SKM-1 (cell line): ENCODE measurements at regions not wholly inside any gene's neighbourhood (a gene's known extent, or its start where the extent isn't known, plus 50 kb on each side); places are given as distances from the start of the nearest gene placed in this dataset.
"Not testable (repeated sequence)": the region's sequence is repeated elsewhere in the genome, so short reads cannot be mapped to it uniquely, and the experiment has no call there.

Experiments used
- DNase-seq: peaks from one replicate; lab custom pipeline; 2025; ENCODE audit not compliant: unreplicated experiment; lab: John Stamatoyannopoulos, UW

- DNase-seq = no peak
These were observed 372.4 kb upstream of the RND3 start for GRCh38 chr2:150859877-150860276.

- no peak for DNase-seq
These were observed 371.7 kb upstream of the RND3 start for GRCh38 chr2:150859162-150859561.

GRCh38 chr2:150858382-150858781 is 370.9 kb upstream of the RND3 start:
- DNase-seq = no peak

DNA sequence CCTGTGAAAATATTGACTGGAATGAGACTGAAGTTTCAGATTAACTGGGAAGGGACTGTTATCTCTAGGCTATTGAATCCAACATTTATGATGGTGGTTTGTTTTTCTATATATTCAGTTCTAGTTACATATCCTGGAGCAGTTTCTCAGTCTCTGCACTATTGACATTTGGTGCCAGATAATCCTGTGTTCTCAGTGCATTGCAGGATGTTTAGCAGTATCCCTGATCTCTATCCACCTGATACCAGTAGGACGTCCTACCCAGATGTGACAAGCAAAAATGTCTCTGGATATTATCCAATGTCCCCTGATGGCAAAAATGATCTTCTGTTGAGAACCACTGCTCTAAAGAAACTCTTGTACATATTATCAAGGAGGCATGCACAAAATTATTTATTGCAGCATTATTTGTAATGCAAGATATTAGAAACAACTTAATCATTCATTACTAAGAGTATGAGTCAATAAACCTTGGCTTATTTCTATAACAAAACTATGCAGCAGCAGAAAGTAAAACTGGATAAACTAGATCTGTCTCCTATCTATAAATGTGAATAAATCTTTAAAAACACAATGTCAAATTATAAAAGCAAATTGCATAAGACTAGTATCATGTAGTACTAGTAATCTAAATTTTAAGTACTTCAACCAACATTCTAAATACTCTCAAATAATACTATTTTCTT is 369.3 kb upstream of the RND3 start:
- DNase-seq = no peak

DNA sequence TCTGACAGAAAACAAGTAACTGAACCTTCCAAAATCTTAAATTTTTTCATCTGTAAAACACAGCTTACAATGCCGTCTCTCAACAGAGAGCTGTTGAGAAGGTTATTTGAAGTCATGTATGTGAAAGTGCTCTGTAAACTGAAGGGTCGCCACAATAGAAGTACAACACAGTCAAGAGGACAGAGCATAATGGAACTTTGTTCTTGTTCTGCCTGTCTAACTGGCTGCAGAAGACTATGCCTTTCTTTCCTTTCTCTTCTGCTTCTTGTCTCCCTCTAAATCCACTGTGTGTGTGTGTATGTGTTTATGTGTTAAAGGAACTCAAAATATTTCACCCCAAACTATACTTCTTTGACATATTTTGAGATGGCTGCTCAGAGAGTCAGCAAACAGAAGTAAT is 365.8 kb upstream of the RND3 start:
- DNase-seq = no peak

GRCh38 chr2:150850641-150851040 is 363.2 kb upstream of the RND3 start:
- DNase-seq = no peak

DNA sequence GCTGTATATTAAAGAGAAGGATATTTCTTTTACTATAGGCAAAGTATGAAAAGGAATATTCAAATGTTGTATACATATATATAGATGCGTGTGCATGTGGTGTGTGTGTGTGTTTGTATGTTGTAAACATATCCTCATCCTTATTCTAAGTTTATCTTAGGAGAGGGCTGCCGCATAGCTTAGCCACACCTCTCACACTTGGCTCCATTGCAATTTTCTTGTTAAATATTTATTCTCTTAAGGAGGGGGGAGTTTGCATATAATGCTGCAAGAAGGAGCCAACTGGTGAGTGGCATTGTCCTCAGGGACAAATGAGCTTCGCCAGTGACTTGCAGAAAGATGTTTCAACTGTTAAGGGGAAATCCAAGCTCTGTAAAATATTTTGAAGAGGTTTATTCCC is 360.1 kb upstream of the RND3 start:
- DNase-seq = no peak

GRCh38 chr2:150846691-150847090 is 359.2 kb upstream of the RND3 start:
- DNase-seq = no peak

DNA sequence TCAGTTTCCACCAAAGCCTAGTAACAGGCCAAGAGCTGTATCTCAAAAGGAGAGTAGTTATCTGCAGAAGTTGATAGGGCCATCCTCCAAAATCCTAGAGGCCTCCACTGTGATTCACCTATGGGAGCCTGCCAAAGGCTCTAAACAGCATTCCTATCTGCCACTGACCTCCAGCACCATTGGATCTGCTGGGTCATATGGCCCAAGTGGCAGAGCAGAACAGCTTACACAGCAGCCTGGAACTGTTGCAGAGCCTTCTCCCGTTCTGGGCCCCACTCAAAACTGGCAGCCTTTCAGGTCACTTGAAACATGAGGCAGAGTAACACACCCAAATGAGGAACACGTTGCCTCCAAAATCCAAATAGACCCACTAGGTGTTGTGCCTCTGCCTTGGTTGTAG is 345.2 kb upstream of the RND3 start:
- DNase-seq = no peak

DNA sequence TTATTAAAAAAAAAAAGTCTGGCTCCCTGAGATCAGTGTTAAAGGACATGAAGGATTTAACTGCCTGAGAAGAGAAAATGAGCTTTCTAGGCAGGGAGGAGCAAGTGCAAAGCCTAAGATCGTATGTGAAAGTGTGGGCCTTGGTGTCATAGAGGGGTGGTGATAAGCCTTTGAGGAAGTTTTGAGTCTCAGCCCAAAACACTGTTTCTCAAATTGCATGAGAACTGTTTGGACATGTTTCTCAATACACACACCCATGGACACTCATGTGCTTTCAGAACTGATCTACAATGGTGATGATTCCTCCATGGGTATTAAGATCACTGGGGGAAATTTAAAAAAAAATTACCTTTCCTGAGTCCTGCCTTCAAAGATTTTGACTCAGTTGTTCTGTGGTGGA is 336.7 kb upstream of the RND3 start:
- DNase-seq = no peak

GRCh38 chr2:150817422-150817821 is 330.0 kb upstream of the RND3 start:
- DNase-seq = no peak

DNA sequence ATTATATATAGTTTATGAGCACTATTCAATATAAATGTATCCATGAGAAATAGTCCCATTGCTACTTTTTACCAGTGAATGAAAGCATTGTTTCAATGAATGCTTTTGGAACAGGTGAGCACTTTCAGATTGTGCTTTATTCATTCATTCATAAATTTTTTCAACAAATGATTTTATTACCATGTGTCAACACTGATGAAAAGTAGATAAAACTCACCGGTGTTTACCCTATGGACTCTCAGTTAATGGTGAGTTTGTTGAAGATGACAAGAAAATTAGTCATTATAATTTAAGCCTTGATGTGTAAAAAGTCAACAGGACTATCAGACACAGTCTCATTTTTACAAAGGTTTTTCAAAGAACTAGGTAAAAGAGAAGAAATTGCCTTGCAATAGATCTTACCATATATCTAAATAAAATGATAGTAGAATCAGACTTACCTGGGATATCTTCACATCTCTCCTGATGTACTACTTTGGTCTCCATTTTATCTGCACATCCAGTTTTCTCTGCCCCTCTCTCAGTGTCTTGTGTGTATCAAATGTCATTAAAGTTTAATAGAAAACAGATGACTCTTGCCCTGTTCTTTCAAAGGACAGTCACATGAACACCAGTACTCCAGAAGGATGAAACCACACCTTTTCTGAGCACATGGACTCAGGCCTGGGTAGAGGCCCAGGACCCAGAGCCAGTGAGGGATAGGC is 325.3 kb upstream of the RND3 start:
- no peak for DNase-seq

GRCh38 chr2:150812066-150812465 is 324.6 kb upstream of the RND3 start:
- DNase-seq = no peak

DNA sequence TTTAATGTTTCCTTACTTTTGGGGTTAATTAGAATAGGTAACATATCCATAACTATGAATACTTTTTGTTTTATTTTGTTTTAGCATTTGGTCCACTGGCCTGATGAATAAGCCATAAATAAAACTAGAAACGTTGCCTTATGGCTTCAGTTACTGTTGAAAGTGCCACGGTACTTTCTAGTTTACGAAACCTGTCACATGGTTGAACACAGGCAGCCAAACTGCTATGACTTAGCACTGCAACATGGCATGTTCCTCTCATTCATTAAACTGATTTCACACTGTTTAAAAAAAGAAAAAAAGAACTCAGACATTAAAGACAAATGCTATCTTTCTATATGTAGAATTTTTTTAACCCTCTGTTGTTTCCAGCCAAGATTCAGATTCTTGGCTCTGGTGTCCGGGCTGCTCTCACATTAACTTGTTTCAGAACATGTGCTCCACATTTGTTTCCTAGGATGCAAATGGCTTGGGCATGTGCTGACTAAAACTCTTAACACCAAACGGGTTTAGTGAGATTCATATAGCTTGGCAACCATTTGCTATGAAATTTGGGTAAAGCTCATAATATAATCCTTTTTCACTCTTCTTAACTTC is 323.9 kb upstream of the RND3 start:
- no peak for DNase-seq

- DNase-seq = no peak
These were observed 321.6 kb upstream of the RND3 start for GRCh38 chr2:150809103-150809502.

- DNase-seq = no peak
These were observed 318.9 kb upstream of the RND3 start for GRCh38 chr2:150806336-150806735.

- DNase-seq = no peak
These were observed 316.4 kb upstream of the RND3 start for GRCh38 chr2:150803689-150804398.

GRCh38 chr2:150802635-150803034 is 315.2 kb upstream of the RND3 start:
- DNase-seq = no peak

DNA sequence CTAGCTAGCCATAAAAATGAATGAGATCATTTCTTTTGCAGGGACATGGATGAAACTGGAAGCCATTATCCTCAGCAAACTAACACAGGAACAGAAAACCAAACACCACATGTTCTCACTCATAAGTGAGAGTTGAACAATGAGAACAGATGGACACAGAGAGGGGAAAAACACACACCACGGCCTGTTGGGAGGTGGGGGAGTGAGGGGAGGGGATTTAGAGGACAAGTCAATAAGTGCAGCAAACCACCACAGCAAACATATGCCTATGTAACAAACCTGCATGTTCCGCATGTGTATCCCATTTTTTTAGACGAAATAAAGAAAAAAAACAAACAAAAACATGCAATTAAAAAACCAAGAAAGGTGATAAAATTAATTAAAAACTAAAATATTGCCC is 308.8 kb upstream of the RND3 start:
- not testable (repeated sequence) for DNase-seq

DNA sequence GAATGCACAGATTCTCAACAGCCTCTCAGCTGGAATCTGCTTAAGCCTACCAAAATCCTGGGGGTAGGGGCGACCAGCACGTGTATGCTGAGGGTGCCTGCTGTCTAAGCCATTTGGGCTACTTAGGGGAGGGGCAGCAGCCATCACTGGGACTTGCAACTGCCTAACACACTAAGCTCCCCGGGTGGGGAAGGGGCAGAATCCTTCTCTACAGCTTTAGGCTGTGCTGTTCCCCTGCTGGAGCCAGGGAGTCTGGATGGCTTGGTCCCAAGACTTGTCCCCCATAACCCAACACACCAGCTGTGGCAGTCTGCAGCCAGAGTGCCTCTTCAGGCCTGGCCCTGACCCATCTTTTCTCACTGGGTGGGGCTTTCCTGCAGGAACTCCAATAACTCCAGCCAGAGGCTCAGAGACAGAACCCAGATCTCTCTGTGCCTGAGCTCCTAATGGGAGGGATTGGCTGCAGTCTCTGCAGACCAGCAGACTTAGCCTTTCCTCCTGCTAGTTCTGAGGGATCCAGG is 305.4 kb upstream of the RND3 start:
- DNase-seq = no peak

GRCh38 chr2:150791567-150791966 is 304.1 kb upstream of the RND3 start:
- no peak for DNase-seq
